Stimulated activated CD8-positive, alpha-beta memory T cell treated with anti-CD3 and anti-CD28 coated beads, Interleukin-12 subunit alpha, Interleukin-12 subunit beta, amount 100 ng/mL, for 24 hours (primary cell): ENCODE measurements at regions not wholly inside any gene's neighbourhood (a gene's known extent, or its start where the extent isn't known, plus 50 kb on each side); places are given as distances from the start of the nearest gene placed in this dataset.
"Not testable (repeated sequence)": the region's sequence is repeated elsewhere in the genome, so short reads cannot be mapped to it uniquely, and the experiment has no call there.

Source experiments
- DNase-seq: peaks from one replicate; pipeline ENCODE4 v3.0.0-alpha.2; 2020; ENCODE audit errors: extremely low read depth

DNA sequence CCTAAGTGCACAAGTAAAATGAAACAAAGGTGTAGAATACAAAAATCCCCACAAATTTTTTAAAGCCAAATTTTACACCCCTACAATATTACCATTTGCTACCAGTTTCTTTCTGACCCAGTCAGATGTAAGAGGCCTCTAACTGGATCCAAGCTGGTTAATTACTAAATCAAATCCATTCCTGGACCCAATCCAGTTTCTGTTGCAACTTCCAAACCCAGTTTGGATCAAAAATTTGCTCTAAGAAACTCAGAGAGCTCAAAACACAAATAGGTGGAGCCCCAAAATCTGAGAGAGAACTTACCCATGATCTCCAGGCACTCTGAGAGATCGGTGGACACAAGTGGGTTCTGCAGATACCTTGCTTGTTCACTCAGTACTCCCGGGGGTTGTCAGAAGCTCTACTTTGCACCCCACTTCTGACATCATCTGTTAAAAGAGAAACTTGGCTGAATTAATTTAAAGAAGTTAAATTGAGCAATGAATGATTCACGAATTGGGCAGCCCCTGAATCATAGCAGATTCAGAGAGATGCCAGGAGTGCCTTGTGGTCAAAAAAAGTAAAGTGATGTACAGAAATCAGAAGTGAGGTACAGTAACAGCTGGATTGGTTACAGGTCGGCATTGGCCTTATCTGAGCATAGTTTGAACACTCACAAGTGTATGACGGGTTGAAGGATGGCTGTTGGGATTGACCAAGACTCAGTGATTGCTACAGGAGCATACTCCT lies 448.0 kb downstream of the KCNT2 start:
- DNase-seq: no peak

DNA sequence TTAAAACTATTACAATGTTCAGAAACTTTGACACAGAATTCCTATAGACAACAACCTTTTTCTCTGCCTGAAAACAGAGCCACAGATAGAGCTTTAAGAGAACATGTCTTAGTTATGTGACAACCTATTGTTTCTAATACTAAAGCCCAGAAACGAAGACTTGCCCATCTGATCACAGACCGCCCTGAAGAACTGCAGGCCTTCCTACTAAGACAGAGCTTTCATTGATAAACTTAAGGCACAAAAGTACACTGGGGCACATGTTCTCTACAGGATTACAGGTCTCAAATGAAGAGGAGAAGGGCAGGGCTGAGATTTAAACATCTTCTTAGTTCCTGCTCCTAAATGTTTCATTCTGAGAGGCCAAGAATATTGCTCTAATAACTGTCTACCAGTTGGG lies 452.7 kb downstream of the KCNT2 start:
- no peak for DNase-seq

DNA sequence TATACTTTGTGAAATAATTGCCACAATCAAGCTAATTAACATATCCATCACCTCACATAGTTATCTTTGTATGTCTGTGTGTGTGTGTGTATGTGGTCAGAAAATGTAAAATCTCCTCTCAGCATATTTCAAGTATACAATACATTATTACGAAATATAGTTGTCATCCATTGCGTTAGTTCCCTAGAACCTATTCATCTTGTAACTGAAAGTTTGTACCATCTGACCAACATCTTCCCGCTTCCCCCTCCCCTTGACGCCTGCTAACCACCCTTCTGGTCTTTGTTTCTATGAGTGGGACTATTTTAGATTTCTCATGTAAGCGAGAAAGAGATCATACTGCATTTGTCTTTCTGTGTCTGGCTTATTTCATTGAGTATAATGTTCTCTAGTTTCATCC lies 455.3 kb downstream of the KCNT2 start:
- DNase-seq: no peak

DNA sequence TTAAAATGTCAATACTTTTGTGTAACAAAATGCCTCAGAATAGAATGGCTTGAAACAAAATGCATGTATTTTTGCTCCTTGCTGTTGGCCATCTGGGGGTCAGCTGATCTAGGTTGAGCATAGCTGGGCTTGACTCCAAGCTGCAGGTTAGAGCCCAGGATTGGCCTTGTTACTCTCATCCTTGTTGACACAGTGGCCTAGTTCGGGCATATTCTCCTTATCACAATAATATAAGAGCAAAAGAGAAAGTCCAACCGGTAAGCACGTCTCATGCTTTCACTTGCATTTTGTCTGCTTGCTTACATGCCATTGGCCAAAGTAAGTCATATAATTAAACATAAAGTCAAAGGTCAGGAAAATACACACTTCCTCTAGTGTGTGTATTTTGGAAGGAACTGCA lies 456.2 kb downstream of the KCNT2 start:
- DNase-seq: no peak

DNA sequence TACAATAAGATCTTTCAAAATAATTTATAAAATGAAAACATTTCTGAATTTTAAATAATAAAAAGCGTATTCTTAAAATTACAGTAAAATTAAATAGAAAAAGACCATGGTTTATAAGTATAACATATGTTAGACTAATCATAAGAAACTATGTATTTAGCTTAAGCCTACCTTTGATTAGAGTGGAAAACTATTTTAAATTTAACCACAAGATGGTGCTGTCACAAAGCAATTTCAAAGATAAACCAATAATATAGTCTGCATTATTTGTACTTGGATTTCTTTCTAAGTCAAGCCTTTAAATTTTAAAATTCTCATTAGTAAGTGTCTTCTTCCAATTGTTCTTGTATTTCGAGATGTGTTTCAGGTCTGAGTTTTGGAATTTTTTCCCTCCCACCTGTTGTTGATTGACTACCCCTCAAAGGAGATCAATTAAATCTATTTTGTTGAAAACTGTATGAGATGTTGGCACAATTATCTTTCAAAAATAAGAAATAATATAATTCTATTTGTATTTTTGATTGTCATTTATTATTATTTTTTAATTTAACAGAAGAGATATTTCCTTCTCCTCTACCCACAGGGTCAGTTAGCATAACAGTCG lies 459.8 kb downstream of the KCNT2 start:
- DNase-seq: no peak

DNA sequence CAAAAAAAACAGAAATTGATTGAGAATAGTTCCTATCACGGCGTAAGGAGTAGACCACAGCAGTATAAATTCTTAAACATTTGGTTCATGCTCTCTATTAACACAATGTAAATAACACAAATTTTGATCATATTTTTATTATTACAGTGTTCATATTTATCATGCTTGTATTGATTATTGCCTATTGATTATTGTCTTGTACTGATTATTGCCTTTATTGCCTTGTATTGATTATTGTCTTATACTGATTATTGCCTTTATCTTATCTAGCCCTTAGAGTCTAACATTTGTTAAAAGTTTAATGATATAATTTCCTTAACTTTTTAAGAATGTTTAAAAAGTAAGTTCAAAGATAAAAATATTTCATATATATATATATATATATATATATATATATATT lies 460.7 kb downstream of the KCNT2 start:
- no peak for DNase-seq

DNA sequence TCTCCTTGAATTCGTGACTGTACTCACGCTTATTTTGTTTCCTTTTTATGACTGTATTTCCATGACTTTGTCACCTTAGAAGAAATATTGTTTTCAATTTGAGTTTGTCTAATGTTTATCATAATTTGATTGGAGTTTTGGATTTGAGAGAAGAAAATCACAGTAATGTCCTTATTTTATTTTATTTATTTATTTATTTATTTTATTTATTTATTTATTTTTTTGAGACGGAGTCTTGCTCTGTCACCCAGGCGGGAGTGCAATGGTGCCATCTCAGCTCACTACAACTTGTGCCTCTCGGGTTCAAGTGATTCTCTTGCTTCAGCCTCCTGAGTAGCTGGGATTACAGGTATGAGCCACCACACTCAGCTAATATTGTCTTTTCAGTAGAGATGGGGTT lies 463.1 kb downstream of the KCNT2 start:
- not testable (repeated sequence) for DNase-seq

DNA sequence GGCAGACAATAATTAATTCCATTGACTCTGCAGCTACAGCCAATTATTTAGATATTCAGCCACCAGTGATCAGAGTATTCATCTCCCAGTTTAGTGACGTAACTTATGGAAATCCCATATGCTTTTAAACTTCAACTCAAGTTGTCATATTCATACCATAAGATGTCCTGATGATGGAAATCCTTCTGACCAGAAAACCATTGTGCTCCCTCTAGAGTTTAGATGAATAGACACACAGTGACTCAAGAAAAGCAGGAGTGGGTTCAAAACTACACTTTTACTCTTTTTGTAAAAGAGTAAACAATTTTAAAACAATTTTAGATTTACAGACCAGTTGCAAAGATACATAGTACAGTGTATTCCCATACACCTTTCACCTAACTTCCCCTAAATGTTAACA lies 463.7 kb downstream of the KCNT2 start:
- DNase-seq: no peak

DNA sequence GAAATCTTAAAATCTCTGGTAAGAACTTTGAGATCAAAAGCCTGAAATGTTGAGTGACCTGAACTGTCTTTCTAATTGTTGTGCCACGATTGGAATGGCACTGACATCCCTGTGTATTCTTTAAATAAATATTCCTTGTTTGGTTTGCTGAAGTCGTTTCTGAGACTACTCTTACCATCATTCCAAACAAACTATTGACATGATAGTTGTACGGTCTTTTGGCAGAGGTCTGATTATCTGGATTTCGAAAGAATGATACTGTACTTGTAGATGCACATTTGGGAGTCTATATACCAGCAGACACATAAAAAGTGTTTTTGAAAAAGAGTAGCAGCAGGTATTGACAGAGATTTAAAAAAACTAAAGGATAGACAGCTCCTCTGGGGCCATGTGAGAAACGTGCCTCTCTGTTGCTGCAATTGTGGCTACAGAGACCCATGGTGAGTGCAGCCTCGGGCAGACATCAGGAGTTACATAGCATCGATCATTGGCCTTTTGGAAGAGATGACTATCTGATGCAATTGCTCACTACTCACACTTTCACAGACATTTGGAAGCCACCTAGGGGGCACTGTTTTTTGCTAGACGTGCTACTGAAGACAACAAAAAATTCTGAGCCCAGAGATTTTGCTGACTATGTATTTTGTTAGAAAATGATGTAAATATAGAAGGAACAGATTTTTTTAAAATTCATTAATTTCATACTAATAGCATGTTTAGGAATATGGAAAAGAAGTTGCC lies 464.5 kb downstream of the KCNT2 start:
- DNase-seq: no peak

DNA sequence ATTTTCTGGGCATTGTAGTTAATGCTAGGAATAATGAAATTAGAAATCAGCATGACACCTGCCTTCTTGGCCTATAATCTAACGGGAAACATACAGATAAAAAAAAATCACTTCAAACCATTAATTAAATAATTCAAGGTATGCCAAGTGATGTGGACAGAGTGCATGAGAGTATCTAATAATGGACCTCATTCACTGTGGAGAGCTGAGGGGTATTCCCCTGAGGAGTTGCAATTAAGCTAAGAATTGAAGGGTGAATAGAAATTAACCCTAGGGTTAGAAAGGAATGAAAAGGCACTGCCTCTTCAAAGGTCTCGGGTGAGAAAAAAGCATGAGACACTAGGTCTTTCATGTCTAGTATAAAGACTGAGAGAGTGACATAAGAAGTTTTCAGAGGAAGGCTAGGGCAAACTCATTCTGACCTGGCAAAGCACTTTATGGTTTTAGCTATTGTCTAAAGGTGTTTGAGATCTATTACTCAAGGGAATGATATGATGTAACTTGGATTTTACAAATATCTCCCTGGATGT lies 466.1 kb downstream of the KCNT2 start:
- DNase-seq: no peak

DNA sequence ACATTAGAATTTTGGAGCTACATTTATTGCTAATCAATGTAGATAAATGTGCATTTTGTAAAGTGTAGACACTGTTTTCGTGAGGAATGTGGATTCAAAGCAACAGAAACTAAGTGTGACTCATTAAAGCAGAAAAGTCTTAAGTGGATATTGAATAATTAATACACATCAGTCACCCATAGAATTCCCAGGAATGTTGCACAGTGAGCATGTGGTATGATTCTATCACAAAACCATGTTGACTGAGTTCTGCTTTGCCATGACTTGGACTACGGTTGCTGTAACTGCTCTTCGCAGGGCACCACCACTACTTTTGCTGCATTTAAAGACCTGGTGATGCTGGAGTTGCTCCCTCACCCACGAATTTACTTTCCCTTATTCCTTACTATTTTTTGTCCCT lies 471.8 kb downstream of the KCNT2 start:
- DNase-seq: no peak

DNA sequence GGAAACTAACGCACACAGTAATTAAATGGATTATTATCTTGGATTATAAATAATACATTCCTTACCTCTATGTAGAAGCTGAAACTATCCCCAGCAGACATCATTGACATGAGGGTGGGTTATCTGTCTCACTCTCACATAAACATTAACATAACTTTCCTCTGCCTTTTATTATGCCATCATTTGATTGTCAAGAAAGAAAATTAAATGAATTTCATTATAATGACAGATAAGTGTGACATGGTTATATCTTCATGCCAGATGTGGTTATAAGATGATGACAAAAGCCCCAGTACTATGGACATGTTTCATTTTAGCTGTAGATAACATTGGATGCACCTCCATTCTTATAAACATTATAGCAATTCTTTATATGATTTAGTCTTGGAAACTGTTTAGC lies 476.5 kb downstream of the KCNT2 start:
- no peak for DNase-seq

DNA sequence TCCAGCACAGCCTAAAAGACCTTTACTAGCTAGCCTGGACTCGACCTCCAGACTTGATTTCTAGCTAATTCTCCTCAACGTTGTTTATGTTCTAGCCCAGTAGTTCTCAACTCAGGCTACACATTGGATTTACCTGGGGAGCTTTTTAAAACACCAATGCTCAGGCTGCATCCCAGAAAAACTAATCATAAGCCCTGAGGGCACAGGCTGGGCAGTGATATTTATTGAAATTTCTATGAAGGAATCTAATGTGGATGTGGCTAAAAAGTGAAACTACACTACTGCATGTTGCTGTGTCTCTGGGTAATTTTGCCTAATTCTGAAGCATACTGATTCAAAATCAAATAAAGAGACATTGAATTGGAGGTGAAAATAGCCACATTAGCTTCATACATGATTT lies 479.4 kb downstream of the KCNT2 start:
- no peak for DNase-seq

DNA sequence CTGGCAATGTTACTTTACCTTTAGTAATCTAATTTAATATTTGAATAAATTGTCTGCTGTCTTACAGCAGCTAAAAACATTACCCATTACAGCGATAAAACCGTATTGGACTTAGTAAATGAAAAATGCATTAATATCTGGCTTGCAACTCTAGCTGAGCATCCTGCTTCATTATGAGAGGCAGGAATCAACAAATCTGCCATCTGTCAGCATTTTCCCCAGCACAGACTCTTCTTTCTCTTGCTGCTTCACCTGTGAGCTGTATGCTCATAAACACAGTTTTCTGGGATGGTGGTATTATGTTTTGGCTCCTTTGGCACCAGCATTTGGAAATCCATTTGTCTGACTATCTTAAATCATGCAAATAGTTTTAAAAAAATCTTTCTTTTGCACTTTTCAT lies 487.1 kb downstream of the KCNT2 start:
- no peak for DNase-seq

DNA sequence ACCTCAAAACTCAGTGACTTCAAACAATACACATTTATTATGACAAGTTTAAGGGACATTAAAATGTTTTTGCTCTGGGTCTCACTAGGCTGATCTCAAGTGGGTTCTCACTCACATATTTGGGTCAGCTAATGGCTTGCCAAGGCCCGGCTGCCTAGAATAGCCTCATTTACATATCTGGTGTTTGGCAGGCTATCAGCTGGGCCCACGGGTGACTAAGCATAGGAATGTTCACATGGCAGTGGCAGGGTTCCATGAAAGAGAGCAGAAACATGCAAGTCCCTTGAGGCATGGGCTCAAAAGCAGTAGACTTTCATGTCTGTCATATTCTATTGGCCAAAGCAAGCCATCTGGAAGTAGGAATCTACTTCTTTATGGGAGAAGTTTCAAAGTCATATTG lies 492.6 kb downstream of the KCNT2 start:
- DNase-seq: no peak

DNA sequence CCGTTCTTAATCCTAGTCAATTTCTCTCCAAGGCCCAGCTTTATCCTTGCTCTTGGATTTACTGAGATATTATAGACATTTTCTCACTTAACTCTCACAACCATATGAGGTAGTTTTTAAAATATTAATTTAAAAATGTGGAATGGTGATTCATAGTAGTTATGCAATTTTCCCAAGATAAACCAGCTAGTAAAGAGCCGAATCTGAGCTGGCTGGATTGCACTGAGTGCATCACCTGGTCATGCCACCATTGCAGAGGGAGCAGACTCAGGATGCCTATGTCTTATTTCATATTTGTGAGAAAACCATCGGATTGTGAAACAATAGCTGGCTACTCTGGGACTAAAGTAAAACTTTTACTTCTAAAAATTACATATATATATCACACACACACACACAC lies 494.0 kb downstream of the KCNT2 start:
- DNase-seq: no peak

DNA sequence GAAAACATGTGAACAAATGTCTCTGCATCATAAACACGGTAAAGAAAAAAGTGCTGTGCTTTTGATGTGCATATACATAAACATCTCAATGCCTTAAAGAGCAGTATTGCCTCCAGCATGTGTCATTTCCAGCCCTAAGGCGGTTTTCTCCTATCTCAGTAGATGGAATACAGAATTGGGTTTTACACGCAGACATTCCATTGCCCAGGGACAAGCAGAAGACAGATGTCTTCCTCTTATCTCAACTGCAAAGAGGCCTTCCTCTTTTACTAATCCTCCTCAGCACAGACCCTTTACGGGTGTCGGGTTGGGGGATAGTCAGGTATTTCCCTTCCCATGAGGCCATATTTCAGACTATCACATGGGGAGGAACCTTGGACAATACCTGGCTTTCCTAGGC lies 499.2 kb downstream of the KCNT2 start:
- not testable (repeated sequence) for DNase-seq

DNA sequence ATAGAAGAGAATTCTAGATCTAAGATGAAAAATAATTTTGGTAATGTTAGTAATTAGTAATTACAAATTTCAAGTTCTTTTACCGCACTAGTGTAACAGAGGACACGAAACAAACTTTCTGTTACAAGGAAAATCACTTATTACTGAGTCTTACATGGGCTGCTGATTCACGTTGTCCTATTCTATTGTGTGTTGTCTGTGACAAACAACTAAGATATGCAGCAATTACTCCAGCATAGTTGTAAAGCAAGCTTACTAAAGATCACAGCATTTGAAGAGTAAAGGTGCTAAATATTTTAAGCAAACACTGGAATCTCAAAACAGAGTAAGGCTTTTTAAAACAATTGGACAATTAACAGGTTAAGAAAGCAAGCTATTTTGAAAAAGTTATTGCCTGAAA lies 502.3 kb downstream of the KCNT2 start:
- no peak for DNase-seq

DNA sequence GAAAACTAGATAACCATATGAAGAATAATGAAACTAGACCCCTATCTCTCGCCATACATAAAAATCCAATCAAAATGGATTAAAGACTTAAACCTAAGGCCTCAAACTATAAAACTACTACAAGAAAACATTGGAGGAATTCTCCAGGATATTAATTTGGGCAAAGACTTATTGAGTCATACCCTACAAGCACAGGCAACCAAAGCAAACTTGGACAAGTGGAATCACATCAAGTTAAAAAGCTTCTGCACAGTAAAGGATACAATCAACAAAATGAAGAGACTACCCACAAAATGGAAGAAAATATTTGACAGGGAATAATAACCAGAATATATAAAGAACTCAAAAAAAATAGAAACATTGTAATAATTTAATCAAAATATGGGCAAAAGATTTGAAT lies 505.4 kb downstream of the KCNT2 start:
- no peak for DNase-seq

DNA sequence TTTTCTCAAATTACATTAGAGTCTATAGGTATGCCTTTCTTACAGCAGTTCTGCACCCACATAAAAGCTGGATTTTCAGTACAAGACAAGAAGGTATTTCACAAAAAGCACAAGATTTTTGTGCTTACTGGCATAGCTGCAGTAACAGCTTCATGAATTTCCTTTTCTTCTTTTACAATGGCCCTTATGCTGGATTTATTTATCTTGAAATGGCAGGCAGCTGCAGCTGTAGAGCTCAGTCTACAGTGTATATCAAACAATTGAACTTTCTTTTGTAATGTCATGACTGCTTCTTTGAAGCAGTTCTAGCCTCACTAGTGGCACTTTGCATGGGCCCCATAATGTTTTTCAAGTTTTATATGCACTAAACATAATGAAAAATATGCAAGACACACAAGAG lies 510.2 kb downstream of the KCNT2 start:
- DNase-seq: no peak

DNA sequence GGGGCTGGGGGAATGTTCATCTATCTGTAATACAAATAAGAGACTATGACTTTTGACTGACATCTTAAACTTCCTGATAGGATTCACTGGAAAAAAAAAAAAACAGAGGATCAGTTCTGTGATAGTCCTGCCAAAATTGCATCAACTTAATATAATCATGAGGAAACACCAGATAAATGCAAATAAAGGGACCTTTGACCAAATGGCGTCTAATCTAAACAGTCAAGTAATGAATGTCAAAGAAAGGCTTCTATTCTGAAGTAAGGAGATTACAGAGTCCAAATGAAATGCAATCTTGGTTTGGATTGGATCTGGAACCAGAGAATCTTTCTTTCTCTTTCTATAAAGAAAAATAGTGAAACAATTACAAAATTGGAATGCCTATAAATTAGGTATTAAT lies 513.4 kb downstream of the KCNT2 start:
- no peak for DNase-seq

DNA sequence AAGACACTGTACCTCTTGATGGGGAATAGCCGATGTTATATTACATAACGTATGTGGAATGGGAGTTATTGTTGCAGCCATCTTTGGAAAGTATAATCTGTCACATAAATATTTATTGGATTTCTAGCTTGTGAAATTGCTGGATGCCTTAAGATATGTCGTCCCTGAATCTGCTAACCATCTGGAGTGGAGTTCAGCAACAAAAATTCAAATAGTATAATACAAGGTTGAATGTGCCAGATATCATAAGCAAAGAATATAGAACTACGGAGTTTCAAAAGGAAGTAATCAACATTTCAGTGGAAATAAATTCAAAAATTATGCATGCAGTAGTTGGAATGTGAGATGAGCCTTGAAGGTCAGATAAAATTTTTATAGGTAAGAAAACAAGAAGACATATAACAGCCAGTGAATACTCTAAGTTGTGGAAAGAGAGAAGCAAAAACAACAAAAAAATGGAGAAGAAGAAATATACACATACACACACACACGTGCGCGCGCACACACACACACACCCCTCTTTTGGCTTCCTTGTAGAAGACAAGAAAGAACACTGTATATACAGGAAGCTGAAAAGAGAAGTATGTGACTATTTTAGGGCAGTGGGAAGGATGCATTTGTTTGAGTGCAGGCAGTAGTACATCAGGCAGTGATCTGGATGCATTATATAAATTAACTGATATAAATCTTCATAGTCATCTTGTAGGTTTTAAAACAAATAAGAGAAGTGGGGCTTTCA lies 516.7 kb downstream of the KCNT2 start:
- DNase-seq: no peak
